Mucosa of rectum (tissue), 2 donors: ENCODE measurements at regions not wholly inside any gene's neighbourhood (a gene's known extent, or its start where the extent isn't known, plus 50 kb on each side); places are given as distances from the start of the nearest gene placed in this dataset.

Experiments used
- H3K27ac ChIP-seq, 2 donors: one replicate each; pipeline ENCODE4 v1.7.0; 2013; ENCODE audit warnings: inconsistent platforms in 2 of 2, low read depth in 2 of 2, low read length in 2 of 2
- H3K27me3 ChIP-seq, 2 donors: one replicate each; pipeline ENCODE4 v1.7.0; 2013; ENCODE audit warnings: low read length in 2 of 2; ENCODE audit not compliant: control insufficient read depth in 2 of 2, insufficient read depth in 2 of 2
- H3K36me3 ChIP-seq, 2 donors: one replicate each; pipeline ENCODE4 v1.7.0; 2013; ENCODE audit warnings: low read length in 2 of 2; ENCODE audit not compliant: control insufficient read depth in 2 of 2, insufficient read depth in 2 of 2
- H3K4me1 ChIP-seq, 2 donors: one replicate each; pipeline ENCODE4 v1.7.0; 2013; ENCODE audit warnings: low read length in 2 of 2, mild to moderate bottlenecking in 1 of 2; ENCODE audit not compliant: control insufficient read depth in 2 of 2, insufficient read depth in 2 of 2
- H3K4me3 ChIP-seq, 2 donors: one replicate each; pipeline ENCODE4 v1.7.0; 2013; ENCODE audit warnings: low read length in 2 of 2
- H3K9ac ChIP-seq, 2 donors: one replicate each; pipeline ENCODE4 v1.7.0; 2013; ENCODE audit warnings: low read length in 2 of 2, low read depth in 1 of 2, mild to moderate bottlenecking in 1 of 2
- H3K9me3 ChIP-seq, 2 donors: one replicate each; pipeline ENCODE4 v1.7.0; 2013; ENCODE audit warnings: low read length in 2 of 2; ENCODE audit not compliant: control insufficient read depth in 2 of 2
- donor health status: healthy.
- donor health status: Normal muscosa, but diverticular disease.

GRCh38 chr3:25021816-25022215 lies 406.2 kb upstream of the RARB start:
- H3K36me3 ChIP-seq = no peaks in the 10 kb centered on the region
- no peaks in the 10 kb centered on the region for H3K4me1 ChIP-seq
- H3K4me3 ChIP-seq = no peak overlapping the region
- no peaks in the 10 kb centered on the region for H3K9me3 ChIP-seq
- no peaks in the 10 kb centered on the region for H3K27me3 ChIP-seq
- no peak overlapping the region for H3K9ac ChIP-seq
- H3K27ac ChIP-seq = no peak overlapping the region

- Histone ChIP-seq H3K27ac (no peak overlapping the region), H3K9ac (no peak overlapping the region), H3K4me3 (no peak overlapping the region), H3K27me3 (no peaks in the 10 kb centered on the region), H3K4me1 (no peaks in the 10 kb centered on the region), H3K9me3 (no peaks in the 10 kb centered on the region), H3K36me3 (no peaks in the 10 kb centered on the region)
Observed at GRCh38 chr3:25023876-25024275, 404.2 kb upstream of the RARB start.

GRCh38 chr3:25025236-25025635 lies 402.8 kb upstream of the RARB start:
- H3K27ac ChIP-seq = no peak overlapping the region
- no peaks in the 10 kb centered on the region for H3K4me1 ChIP-seq
- H3K9ac ChIP-seq = no peak overlapping the region
- H3K9me3 ChIP-seq = no peaks in the 10 kb centered on the region
- no peak overlapping the region for H3K4me3 ChIP-seq
- H3K27me3 ChIP-seq = no peaks in the 10 kb centered on the region
- H3K36me3 ChIP-seq = no peaks in the 10 kb centered on the region

- H3K4me1 ChIP-seq = no peaks in the 10 kb centered on the region
- H3K36me3 ChIP-seq = no peaks in the 10 kb centered on the region
- H3K9ac ChIP-seq = no peak overlapping the region
- H3K4me3 ChIP-seq = no peak overlapping the region
- H3K27me3 ChIP-seq = no peaks in the 10 kb centered on the region
- no peak overlapping the region for H3K27ac ChIP-seq
- H3K9me3 ChIP-seq = no peaks in the 10 kb centered on the region
Observed at GRCh38 chr3:25027650-25028049, 400.4 kb upstream of the RARB start.

- Histone ChIP-seq H3K27me3 (no peaks in the 10 kb centered on the region), H3K36me3 (no peaks in the 10 kb centered on the region), H3K4me1 (no peaks in the 10 kb centered on the region), H3K27ac (no peak overlapping the region), H3K4me3 (no peak overlapping the region), H3K9ac (no peak overlapping the region), H3K9me3 (no peaks in the 10 kb centered on the region)
Observed at GRCh38 chr3:25029820-25030219, 398.2 kb upstream of the RARB start.

GRCh38 chr3:25032344-25032743 lies 395.7 kb upstream of the RARB start:
- H3K4me1 ChIP-seq = no peaks in the 10 kb centered on the region
- no peaks in the 10 kb centered on the region for H3K27me3 ChIP-seq
- H3K36me3 ChIP-seq = no peaks in the 10 kb centered on the region
- H3K27ac ChIP-seq = no peak overlapping the region
- no peak overlapping the region for H3K4me3 ChIP-seq
- no peaks in the 10 kb centered on the region for H3K9me3 ChIP-seq
- H3K9ac ChIP-seq = no peak overlapping the region

- no peaks in the 10 kb centered on the region for H3K4me1 ChIP-seq
Observed at GRCh38 chr3:25033407-25034029, 394.5 kb upstream of the RARB start.

GRCh38 chr3:25035526-25035925 lies 392.5 kb upstream of the RARB start:
- Histone ChIP-seq H3K27ac (no peak overlapping the region), H3K4me1 (no peaks in the 10 kb centered on the region), H3K9ac (no peak overlapping the region), H3K4me3 (no peak overlapping the region), H3K9me3 (no peaks in the 10 kb centered on the region), H3K36me3 (no peaks in the 10 kb centered on the region), H3K27me3 (no peaks in the 10 kb centered on the region)

More at GRCh38 chr3:25033407-25034029, 394.5 kb upstream of the RARB start:
- Histone ChIP-seq H3K36me3 (no peaks in the 10 kb centered on the region), H3K9me3 (no peaks in the 10 kb centered on the region), H3K27me3 (no peaks in the 10 kb centered on the region), H3K27ac (no peak overlapping the region), H3K9ac (no peak overlapping the region), H3K4me3 (no peak overlapping the region)

- no peaks in the 10 kb centered on the region for H3K27me3 ChIP-seq
- no peaks in the 10 kb centered on the region for H3K4me1 ChIP-seq
- no peaks in the 10 kb centered on the region for H3K36me3 ChIP-seq
- H3K9me3 ChIP-seq = no peaks in the 10 kb centered on the region
- H3K4me3 ChIP-seq = no peak overlapping the region
- H3K27ac ChIP-seq = no peak overlapping the region
- H3K9ac ChIP-seq = no peak overlapping the region
Observed at GRCh38 chr3:25036633-25037032, 391.4 kb upstream of the RARB start.

- H3K36me3 ChIP-seq = no peaks in the 10 kb centered on the region
- no peak overlapping the region for H3K4me3 ChIP-seq
- no peak overlapping the region for H3K9ac ChIP-seq
- no peaks in the 10 kb centered on the region for H3K4me1 ChIP-seq
- H3K27me3 ChIP-seq = no peaks in the 10 kb centered on the region
- no peak overlapping the region for H3K27ac ChIP-seq
- H3K9me3 ChIP-seq = no peaks in the 10 kb centered on the region
Observed at GRCh38 chr3:25037049-25037547, 391.0 kb upstream of the RARB start.

GRCh38 chr3:25038271-25038670 lies 389.8 kb upstream of the RARB start:
- no peak overlapping the region for H3K27ac ChIP-seq
- H3K9ac ChIP-seq = no peak overlapping the region
- no peaks in the 10 kb centered on the region for H3K4me1 ChIP-seq

More at GRCh38 chr3:25038271-25038670, 389.8 kb upstream of the RARB start:
- Histone ChIP-seq H3K27me3 (no peaks in the 10 kb centered on the region), H3K36me3 (no peaks in the 10 kb centered on the region), H3K4me3 (no peak overlapping the region), H3K9me3 (no peaks in the 10 kb centered on the region)
